GM19238 (cell line): ENCODE measurements at regions not wholly inside any gene's neighbourhood (a gene's known extent, or its start where the extent isn't known, plus 50 kb on each side); places are given as distances from the start of the nearest gene placed in this dataset.
"Not testable (repeated sequence)": the region's sequence is repeated elsewhere in the genome, so short reads cannot be mapped to it uniquely, and the experiment has no call there.

Experiments used
- DNase-seq: peaks from one replicate; pipeline ENCODE4 v3.0.0; 2011; ENCODE audit warnings: low spot score; ENCODE audit not compliant: insufficient read length

DNA sequence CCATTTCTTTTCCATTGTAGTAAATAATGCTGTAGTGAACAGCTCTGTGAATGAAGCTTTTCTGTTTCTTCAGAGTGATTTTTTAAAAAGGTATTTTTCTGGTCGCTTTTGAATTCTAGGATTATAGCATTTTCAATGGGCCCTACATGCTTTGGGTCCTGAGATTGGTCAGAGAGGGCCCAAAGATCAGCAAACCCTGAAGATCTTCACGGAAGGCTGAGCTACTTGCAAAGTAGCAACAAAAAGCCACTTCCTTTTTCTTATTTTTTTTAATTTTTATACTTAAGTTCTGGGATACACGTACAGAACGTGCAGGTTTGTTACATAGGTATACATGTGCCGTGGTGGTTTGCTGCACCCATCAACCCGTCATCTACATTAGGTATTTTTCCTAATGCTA is 200.5 kb downstream of the FAT3 start:
- DNase-seq: no peak

DNA sequence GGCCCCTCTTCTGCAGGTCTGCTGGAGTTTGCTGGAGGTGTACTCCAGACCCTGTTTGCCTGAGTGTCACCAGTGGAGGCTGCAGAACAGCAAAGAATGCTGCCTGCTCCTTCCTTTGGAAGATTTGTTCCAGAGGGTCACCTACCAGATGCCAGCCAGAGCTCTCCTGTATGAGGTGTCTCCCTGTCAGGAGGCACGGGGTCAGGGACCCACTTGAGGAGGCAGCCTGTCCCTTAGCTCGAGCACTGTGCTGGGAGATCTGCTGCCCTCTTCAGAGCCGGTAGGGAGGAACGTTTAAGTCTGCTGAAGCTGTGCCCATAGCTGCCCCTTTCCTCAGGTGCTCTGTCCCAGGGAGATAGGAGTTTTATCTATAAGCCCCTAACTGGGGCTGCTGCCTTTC is 207.9 kb downstream of the FAT3 start:
- no peak for DNase-seq

DNA sequence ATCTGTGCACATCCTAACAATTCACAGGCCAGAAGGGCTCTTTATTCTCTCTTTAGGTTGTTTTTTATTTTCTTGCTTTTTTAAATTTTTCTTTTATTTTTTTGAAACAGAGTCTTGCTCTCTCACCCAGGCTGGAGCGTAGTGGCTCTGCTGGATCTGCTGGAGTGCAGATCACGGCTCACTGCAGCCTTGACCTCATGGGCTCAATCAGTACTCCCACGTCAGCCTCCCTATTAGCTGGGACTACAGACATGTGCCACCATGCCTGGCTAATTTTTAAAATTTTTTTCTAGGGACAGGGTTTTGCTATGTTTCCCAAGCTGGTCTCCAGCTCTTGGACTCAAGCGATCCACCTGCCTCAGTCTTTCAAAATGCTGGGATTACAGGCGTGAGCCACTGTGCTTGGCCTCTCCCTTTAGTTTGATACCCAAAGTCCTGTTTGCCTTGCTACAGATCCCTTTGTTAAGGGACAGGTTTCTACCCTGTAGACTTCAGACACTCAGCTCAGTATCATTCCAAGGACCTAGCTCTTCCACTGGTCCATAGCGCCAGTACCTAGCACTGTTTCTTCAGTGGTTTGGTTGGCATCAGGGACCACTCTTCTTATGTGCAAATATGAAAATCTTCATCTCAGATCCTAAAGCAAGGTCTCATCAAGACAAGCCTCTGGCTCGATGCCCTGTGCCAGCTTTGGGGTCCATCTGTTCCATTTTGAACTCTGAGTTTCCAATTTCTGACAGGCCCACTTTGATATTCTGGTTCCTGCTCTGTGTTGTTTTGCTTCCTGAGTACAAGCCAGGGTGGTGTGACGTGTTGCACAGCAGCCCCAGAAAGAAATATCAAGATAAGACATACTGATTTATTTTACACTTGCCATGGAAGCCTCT is 211.7 kb downstream of the FAT3 start:
- no peak for DNase-seq

DNA sequence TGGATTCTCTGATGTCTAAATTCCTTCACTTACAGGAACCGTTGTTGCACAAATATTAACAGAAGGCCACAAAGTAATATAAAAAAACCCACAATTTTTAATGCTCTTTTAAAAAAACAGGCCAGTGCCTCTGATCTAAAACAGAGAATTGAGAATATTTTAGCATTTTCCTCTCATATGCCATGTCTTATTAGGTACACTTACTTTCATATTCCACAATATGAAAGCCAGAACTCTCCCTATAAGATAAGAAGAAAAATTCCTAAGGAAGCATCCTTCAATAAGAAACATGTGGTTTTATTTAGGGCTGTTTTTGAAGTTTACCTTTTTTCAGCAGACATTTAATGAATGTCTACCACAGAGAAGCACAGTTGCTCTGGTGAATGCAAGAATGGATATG is 214.5 kb downstream of the FAT3 start:
- no peak for DNase-seq

DNA sequence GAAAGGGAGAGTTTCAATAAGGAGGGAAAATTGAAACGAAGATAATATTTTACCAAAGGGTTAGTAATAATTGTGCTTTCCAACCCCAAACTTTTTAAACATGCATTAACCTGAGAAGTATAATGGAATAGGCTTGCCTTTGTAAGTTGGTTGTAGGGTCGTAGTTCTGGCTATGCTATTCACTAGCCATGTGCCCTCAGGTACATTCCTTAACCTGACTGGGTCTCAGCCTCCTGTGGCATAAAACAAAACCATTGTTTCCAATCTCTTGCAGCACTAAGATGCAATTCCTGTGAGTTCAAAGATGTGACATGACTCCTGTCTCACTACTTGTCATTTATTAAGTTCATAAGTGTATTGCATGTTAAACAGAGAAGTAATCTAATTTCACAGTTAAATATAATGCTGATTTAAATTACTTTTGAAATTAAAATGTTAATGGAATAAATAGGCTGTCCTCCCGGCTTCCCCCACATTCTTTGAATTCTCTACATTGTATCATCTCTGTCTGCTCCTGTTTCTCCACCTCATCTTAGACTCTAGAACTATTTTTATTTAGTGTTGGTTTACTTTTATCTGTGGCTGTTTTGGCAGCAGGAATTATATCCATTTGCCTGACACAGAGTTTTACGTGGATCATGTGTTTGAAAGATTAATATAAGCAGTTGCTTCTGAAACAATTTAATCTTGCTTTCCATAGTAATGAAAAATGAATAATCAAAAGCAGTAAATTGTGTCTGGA is 216.3 kb downstream of the FAT3 start:
- no peak for DNase-seq

DNA sequence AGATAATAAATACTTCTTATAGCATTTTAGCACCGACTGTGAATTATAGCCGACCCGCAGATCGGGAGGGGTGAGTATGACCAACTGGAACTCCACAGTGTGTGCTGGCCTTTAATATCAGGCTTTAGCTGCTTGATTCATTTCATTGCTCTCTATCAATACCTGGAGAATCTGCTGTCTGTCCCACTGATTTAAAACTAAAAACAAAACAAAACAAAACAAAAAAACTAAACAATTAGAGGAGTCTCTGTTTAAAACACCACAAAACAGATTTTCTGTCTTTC is 216.8 kb downstream of the FAT3 start:
- no peak for DNase-seq

DNA sequence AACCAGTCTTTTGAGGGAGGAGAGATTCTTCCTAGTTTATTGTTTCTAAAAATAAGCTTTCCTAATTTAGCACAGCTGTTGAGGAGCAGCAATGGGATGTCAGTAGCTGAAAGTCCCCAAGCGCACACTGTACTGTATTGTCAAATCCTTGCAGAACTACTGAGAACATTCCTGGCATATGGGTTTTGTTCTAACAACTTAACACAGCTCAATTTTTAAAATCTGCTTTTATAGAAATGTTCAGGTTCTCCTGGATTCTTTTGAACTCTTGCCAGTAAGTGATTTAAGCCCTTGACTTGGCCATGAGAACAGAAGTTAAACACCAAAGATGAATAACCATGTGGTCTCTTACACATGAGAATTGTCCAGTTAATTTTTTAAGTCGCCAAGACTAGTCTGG is 218.6 kb downstream of the FAT3 start:
- no peak for DNase-seq

DNA sequence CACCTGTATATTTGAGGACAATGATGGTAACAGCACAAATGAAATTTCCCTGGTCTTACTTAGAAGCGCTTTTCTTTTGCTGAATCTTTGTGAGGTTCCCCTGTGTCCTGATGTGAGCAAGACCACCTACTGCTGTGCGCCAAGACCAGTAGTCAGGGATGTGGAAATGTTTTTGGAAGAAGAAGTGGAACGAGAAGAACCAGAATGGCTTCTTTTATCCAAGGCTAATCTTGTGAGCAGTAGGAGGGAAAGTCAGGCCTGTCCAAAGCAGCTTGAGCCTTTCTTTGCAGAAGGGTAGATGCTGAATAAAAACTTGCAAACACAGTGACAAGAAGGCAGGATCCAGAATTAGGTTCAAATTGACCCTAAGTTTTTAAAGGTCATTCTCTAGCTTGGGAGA is 223.0 kb downstream of the FAT3 start:
- no peak for DNase-seq

DNA sequence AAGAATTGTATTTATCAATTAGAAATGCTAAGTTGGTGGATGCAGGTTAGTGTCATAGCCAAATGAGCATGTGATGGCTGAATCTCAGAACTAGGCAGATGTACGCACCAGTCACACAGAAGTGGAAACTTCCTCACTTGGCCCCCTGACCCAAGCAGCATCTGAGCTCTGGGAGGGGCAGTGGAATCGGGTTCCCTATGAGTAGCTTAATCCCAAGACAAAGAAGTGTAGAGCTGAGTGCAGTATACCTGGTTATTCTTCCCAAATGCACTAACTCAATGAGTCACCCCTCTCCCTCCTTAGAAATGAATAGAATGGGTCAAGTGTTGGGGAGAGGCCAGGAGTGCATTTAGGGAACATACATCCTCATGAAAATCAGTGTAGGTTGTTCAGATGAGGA is 224.6 kb downstream of the FAT3 start:
- DNase-seq: no peak

DNA sequence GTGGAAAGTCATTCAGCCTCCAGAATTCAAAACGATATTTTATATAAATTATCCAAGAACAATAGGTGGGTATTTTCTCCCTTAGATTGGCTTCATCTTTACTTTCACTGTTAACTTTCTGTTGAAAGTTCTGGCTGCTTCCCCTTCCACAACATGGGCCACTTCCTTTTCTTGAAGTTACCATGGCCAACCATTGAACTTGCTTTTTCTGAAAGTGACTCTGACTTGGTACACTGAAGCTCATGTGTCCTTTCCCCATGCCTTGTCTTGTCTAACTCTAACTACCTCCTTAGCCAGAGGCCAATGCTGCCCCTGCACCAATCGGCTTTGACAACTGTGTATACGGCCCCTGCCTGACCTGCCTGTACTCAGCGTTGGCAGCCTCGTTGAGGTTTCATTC is 225.2 kb downstream of the FAT3 start:
- no peak for DNase-seq

DNA sequence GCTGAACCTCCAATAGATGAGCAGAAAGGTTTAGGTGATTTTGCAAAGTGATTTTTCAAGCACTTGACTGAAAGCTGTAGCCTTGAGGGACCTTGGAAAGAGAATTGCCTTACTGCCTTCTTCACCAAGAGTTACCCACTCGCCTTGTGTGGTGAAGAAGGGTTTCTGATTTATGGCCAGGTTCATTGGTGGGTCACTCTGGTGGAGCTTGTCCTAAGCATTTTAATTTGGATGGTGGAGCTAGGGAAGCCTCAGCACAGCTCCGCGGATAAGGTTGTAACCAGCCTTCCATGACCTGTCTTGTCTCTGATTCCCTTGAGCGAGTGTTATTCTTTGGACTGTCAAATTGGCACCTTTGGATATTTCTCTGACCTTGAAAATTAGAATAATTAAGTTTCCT is 226.4 kb downstream of the FAT3 start:
- DNase-seq: no peak

DNA sequence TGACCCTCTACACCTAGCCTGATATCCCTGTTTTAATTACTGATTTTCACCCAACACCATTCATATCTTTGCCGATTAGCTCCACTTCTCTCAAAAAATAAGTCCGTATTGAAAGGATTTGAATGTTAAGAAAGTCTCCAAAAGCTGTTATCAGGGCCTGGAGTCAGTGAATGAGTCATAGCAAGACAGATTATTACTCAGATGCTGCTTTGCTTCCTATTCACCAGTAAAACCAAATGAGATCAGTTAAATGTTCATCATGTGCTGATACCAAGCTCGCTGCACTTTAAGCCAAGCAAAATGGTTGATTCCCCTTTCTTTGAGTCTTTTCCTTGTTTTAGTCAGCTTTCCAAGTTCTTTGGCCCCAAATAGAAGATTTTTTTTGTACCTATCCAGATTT is 228.4 kb downstream of the FAT3 start:
- no peak for DNase-seq

DNA sequence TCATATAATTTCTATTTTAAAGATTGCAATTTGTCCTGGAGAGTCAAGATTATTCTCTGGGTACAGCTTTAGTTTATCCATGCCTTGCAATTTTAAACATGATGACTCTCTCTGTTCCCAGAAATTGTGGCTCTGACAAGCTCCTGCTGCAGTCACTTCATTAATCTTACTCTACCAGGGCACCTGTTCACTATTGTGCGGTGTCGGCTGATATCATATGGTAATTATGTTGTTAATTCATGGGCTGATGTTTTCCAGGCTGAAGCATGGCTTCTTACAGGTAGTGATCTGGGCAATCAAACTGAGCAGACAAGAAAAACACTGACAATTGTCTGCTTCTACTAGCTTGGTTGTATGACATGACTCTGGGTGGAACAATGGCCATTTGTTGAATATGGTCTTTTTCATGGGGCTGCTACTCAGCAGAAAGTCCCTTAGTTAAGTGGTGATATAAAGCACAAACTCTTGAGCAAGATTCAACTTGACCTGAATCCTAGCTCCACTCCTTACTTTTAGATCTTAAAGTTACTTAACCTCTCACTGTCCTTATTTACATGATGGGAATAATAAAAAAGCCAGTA is 230.7 kb downstream of the FAT3 start:
- no peak for DNase-seq

DNA sequence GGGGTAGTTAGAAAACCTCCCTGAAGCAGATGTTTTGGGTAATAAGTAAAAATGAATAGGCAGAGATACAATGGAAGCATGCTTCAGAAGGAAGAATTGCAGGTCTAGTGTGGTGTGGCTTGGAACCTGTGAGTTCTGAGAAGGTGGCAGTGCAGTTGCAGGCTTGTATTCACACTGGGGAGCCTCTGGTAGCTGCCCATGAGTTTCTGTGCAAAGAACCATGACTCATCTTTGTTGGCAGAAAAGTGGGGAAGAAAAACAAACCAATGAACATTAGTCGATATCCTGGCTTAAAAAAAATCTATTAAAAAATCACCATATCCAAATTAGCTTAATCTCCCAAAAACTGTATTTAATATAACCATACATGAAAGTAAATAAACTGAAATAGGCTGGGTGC is 232.6 kb downstream of the FAT3 start:
- no peak for DNase-seq

DNA sequence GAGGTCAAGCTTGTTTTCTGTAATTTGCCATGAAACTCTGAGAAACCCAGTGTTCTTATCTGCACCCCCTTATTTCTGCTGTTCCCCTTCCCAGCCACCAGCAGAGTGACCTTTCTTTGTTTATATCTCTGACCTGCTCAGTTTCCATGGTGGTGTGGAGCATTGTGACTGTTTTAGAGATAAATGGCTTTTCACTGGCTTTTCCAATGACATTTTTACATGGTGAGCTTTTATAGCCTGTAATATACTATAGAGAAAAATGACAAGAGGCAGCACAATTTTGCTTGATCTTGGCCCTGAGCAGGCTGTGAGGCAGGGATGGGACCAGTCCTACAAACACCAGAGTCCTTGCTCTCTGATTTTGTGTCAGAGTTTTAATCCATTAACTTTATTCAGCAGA is 233.9 kb downstream of the FAT3 start:
- no peak for DNase-seq

DNA sequence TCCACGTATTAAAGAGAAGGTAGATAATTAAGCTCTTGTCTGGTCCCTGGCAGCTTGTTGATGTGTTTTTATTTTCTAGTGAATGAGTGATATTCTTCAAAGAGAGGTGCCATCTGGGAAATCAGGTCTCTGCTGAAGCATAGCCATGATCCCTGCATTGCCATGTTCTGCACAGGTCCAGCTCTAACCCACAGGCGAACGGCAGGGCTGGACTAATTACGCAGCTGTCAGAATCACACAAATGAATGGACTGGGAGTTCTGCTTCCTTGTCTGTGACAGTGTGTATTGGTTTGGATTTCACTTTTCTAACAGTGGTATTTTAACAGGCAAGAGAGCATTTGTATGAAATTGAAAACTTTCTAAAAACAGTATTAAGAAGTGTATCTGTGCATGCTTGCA is 235.6 kb downstream of the FAT3 start:
- DNase-seq: no peak

DNA sequence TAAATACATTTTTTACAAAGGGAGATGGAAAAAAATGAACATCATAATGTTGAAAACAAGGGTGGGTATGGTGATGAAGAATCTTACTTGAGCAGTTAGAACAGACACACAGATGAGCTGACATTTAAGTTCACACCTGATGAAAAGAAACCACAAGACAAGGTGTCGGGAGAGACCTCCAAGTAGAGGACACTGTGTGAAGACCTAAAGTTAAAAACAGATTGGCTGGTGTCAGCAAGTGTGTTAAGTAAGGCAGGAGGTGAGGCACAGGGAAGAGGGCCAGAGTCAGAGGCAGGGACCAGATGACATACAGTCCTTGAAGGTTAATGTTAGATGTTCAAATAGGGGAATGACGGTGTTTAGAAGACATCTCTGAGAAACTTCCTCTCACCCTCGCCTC is 236.8 kb downstream of the FAT3 start:
- no peak for DNase-seq

DNA sequence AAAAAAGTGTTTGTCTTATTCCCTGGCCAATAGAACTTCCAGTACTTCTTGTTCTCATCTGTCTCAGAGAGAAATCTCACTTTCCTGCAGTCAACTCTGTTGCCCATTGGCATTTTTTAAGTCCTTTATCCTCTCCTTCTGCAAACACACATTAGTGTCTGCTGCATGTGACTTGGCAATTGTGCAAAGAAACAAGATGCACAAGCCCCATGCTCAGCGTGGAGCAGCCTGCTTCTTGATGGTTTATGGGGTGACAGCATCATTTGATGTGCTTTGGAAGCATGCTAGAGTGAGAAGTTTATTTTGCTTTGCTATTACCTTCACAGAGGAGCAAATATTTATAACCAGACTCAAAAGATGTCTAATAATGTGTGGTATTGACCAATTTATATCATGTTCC is 238.2 kb downstream of the FAT3 start:
- DNase-seq: no peak

DNA sequence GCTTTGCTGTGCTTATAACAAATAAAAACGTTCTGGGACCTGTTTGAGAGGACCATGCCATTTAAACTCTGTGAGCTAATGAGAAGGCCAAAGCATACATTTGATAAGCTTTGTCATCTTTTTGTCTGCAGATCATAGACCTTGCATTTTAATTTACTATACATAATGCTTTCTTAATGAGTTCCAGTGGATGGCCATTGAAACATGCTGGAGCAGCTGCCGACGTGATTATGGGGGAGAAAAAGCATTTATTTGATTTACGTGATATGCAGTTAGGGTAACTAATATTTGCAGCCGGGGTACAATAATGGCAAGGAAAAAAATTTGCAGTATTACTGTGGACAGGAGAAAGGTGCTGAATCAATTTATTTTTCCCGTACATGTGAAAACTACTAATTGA is 240.2 kb downstream of the FAT3 start:
- no peak for DNase-seq

DNA sequence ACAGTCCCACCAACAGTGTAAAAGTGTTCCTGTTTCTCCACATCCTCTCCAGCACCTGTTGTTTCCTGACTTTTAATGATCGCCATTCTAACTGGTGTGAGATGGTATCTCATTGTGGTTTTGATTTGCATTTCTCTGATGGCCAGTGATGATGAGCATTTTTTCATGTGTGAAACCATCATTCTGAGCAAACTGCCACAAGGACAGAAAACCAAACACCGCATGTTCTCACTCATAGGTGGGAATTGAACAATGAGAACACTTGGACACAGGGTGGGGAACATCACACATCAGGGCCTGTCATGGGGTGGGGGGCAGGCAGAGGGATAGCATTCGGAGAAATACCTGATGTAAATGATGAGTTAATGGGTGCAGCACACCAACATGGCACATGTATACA is 240.8 kb downstream of the FAT3 start:
- DNase-seq: not testable (repeated sequence)

DNA sequence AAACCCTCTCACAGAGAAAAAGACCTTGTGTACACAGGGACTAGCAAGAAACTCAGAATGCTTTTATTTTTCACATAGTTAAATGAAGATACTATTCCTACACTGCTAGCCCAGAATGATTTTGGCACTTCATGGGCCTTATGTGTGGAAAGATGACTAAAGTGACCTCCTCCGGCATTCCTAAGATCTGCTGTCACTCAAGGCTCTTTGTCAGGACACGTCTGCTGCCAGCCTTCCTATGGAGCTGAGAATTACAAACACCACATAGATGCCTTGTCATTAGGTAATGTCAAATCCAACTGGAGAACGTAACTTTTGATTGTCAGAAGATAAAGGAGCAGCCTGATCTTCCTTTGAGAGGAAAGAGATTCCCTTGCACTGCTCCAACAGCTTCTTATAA is 249.1 kb downstream of the FAT3 start:
- no peak for DNase-seq

DNA sequence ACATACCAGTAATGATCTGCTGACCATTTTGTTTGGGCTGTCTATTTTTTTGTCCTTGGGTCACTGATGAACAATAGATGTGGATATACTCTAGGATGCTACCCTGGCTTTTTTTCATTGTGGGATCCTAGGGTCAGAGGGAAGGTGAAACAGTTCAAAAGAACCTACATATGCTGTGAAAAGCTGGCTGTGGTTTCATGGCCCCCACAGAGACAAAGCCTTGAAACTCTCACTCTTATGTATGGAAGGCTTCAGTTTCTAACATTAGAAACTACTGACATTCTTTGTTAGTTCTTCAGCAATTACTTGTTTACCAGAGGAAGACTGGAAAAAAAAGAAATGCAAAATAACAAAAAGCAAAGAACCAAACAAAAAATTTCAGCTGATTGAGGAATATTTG is 250.7 kb downstream of the FAT3 start:
- DNase-seq: no peak

DNA sequence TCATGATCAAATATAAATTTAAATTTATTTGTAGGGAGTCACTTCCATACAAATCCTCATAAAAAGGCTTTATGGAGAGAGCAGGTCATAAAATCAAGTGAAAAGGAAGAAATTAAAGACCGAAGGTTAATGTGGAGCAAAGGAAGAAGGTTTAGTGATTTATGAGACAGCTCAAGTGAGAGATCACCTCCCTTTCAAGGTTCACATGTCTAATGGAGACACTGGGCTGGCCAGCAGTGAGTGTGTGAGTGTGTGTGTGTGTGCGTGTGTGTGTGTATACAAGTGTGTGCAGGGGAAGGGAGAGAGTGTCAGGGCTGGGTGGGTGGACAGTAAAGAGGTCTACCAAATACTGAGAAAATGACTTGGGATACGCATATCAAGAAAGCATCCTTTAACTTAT is 251.2 kb downstream of the FAT3 start:
- no peak for DNase-seq
